ENCODE measurements at regions not wholly inside any gene's neighbourhood (a gene's known extent, or its start where the extent isn't known, plus 50 kb on each side); places are given as distances from the start of the nearest gene placed in this dataset.

GRCh38 chr10:3858051-3858845 lies 73.2 kb upstream of the KLF6 start:
- H3K4me3 ChIP-seq, result no peak overlapping the region
- no peak for DNase-seq (ENCODE audit: low spot score)
- no peak overlapping the region for H3K27ac ChIP-seq
- no peak for TF ChIP-seq CTCF (IDR thresholded peaks at IDR 0.05)

- DNase-seq (ENCODE audit: low spot score), result no peak
- Histone ChIP-seq H3K27ac (no peak overlapping the region), H3K4me3 (no peak overlapping the region)
- TF ChIP-seq CTCF (IDR thresholded peaks at IDR 0.05), result no peak
Measured at GRCh38 chr10:3857318-3857717, 72.3 kb upstream of the KLF6 start.

- TF ChIP-seq CTCF (IDR thresholded peaks at IDR 0.05), result no peak
- no peak for DNase-seq (ENCODE audit: low spot score)
- H3K27ac ChIP-seq, result no peak overlapping the region
- H3K4me3 ChIP-seq, result no peak overlapping the region
Measured at GRCh38 chr10:3856593-3856992, 71.6 kb upstream of the KLF6 start.

GRCh38 chr10:3853547-3854303 lies 68.7 kb upstream of the KLF6 start:
- Histone ChIP-seq H3K4me3 (no peak overlapping the region), H3K27ac (peak overlapping the region; percentile 80 to 82)
- no peak for TF ChIP-seq CTCF (IDR thresholded peaks at IDR 0.05)
- no peak for DNase-seq (ENCODE audit: low spot score)

- Histone ChIP-seq H3K4me3 (no peak overlapping the region), H3K27ac (peak overlapping the region; percentile 80 to 82)
- DNase-seq (ENCODE audit: low spot score), result no peak
- TF ChIP-seq CTCF (IDR thresholded peaks at IDR 0.05), result no peak
Measured at GRCh38 chr10:3853016-3853415, 68.0 kb upstream of the KLF6 start.

- peak overlapping the region; percentile 1 for H3K4me3 ChIP-seq
- peak overlapping the region; percentile 80 to 82 for H3K27ac ChIP-seq
- no peak for DNase-seq (ENCODE audit: low spot score)
- no peak for TF ChIP-seq CTCF (IDR thresholded peaks at IDR 0.05)
Measured at GRCh38 chr10:3852147-3852904, 67.3 kb upstream of the KLF6 start.
